ENCODE measurements at regions not wholly inside any gene's neighbourhood (a gene's known extent, or its start where the extent isn't known, plus 50 kb on each side); places are given as distances from the start of the nearest gene placed in this dataset.
"Not testable (repeated sequence)": the region's sequence is repeated elsewhere in the genome, so short reads cannot be mapped to it uniquely, and the experiment has no call there.

DNA sequence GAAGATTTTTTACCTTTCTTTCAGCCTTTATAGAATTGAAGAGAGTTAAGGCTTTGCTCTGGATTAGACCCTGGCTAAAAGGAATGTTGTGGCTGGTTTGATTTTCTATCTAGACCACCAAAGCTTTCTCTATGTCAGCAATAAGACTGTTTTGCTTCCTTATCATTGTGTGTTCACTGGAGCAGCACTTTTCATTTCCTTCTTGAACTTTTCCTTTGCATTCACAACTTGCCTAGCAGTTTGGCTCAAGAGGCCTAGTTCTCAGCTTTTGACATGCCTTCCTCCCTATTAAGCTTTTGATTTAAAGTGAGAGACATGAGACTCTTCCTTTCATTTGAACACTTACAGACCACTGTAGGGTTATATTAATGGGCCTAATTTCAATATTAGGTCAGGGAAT is 64.1 kb upstream of the USP15 start:
- in situ Hi-C loops (cut with MboI; ENCODE audit: low sequenced_read_pairs), result no loop called here

DNA sequence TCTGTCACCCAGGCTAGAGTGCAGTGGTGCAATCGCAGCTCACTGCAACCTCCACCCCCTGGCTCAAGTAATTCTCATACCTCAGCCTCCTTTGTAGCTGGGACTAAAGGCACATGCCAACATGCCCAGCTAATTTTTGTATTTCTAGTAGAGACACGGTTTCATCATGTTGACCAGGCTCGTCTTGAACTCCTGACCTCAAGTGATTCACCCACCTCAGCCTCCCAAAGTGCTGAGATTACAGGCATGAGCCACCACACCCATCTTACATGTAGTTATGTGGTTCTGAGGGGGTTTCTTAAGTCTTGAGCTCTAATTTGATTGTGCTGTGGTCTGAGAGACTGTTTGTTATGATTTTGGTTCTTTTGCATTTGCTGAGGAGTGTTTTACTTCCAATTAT is 57.3 kb upstream of the USP15 start:
- in situ Hi-C loops (cut with MboI; ENCODE audit: low sequenced_read_pairs), result not testable (repeated sequence)

DNA sequence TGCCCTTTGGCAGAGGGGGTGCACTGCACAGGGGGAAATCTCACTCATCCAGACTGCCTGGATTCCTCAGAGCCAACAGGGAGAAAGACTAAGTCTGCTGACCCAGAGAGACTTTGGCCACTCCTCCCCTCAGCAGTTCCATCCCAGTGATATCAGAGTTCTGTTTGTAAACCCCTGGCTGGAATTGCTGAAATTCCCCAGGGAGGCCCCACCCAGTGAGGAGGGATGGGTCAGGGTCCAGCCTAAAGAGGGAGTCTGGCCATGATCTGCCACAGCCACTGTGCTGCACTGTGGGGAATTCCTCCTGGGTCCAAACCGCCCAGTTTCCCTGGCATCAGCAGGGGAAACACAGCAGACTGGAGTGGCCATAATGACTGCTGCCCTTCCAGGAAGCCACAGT is 54.9 kb upstream of the USP15 start:
- in situ Hi-C loops (cut with MboI; ENCODE audit: low sequenced_read_pairs), result no loop called here

GRCh38 chr12:62207248-62207647 is 53.0 kb upstream of the USP15 start:
- in situ Hi-C loops (cut with MboI; ENCODE audit: low sequenced_read_pairs), result no loop called here

All from HL-60/S4 treated with phorbol 12-myristate 13-acetate at 8.2 ng/mL for 4 days and 3 days (cell line).